ENCODE measurements at regions not wholly inside any gene's neighbourhood (a gene's known extent, or its start where the extent isn't known, plus 50 kb on each side); places are given as distances from the start of the nearest gene placed in this dataset.

DNA sequence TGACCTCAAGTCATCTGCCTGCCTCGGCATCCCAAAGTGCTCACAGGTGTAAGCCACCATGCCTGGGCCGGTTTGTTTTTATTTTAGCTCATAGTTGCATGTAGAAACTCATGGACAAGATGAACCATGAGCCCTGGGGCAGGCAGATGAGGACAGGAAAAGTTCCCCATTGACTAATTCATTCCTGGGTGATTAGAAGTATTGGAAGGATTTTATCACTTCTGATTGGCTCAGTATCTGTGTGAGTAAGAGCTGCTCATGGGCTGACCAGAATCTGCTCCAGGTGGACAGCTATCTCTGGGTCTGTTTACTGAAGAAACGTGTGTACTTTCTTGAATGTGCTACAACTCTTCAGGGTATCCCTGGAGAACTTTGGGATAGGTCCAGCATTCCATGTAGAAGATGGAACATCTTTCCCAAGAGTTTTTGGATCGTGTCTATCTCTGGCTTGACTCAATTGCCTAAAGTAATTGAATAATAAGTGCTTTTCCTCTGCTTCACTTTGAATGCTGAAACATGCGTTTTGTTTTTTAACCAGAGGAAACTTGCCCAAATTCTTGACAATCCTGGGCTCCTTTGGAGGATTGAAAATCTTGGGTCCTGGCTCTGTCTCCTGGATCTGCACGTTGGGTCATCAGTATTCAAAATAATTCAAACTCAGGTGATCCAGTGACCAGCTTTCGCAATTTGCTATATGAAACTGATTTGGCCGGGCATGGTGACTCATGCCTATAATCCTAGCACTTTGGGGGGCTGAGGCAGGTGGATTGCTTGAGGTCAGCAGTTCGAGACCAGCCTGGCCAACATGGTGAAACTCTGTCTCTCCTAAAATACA is 88.6 kb upstream of the DHRSX start:
- Histone ChIP-seq H3K27me3 (no peaks in the 10 kb centered on the region), H3K4me3 (ENCODE audit: low read depth, low read length) (no peak overlapping the region), H3K4me1 (no peaks in the 10 kb centered on the region), H3K9me3 (no peaks in the 10 kb centered on the region), H3K36me3 (no peaks in the 10 kb centered on the region)
- no peak for DNase-seq
- no peak for TF ChIP-seq CTCF (IDR thresholded peaks at IDR 0.05; ENCODE audit: low read depth, low read length)

DNA sequence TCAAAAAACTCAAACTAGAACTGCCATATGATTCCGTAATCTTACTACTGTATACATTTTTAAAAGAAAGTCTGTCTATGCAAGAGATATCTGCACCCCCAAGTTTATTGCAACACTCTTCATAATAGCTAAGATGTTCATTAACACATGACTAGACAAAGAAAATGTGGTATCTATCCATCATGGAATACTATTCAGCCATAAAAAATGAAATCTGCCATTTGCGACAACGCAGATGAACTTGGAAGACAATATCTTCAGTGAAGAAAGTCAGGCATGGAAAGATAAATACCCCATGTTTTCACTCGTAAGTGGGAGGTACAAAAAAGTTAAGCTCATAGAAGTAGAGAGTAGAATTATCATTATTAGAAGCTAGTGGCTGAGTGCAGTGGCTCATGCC is 87.3 kb upstream of the DHRSX start:
- Histone ChIP-seq H3K36me3 (no peaks in the 10 kb centered on the region), H3K4me1 (no peaks in the 10 kb centered on the region), H3K27me3 (no peaks in the 10 kb centered on the region), H3K9me3 (no peaks in the 10 kb centered on the region), H3K4me3 (ENCODE audit: low read depth, low read length) (no peak overlapping the region)
- TF ChIP-seq CTCF (IDR thresholded peaks at IDR 0.05; ENCODE audit: low read depth, low read length), result no peak
- DNase-seq, result no peak

- Histone ChIP-seq H3K9me3 (no peaks in the 10 kb centered on the region), H3K27me3 (no peaks in the 10 kb centered on the region), H3K36me3 (no peaks in the 10 kb centered on the region), H3K4me1 (no peaks in the 10 kb centered on the region), H3K4me3 (ENCODE audit: low read depth, low read length) (no peak overlapping the region)
- TF ChIP-seq CTCF (IDR thresholded peaks at IDR 0.05; ENCODE audit: low read depth, low read length), result no peak
- DNase-seq, result no peak
These were observed 86.4 kb upstream of the DHRSX start for GRCh38 chrX:2587146-2587545.

DNA sequence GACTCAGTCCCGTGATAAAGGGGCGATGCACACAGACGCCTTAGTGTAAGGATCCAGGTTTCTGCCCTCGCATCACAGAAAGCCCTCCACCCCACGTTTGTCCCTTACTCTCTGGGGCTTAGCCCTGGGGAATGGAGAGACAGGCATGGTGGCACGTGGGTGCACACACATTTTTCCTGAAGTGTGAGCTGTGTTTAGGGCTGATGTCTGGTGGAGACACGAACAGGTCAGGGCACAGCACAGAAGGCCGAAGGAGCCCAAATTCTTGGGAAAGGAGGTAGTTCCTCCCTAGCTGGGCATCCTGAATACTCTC is 84.3 kb upstream of the DHRSX start:
- no peaks in the 10 kb centered on the region for H3K9me3 ChIP-seq
- no peak for TF ChIP-seq CTCF (IDR thresholded peaks at IDR 0.05; ENCODE audit: low read depth, low read length)
- no peaks in the 10 kb centered on the region for H3K4me1 ChIP-seq
- no peak for DNase-seq
- H3K36me3 ChIP-seq, result no peaks in the 10 kb centered on the region
- no peaks in the 10 kb centered on the region for H3K27me3 ChIP-seq
- H3K4me3 ChIP-seq (ENCODE audit: low read depth, low read length), result no peak overlapping the region

GRCh38 chrX:2584251-2585157 is 83.7 kb upstream of the DHRSX start:
- TF ChIP-seq CTCF (IDR thresholded peaks at IDR 0.05; ENCODE audit: low read depth, low read length), result no peak

More at GRCh38 chrX:2584251-2585157, 83.7 kb upstream of the DHRSX start:
- no peaks in the 10 kb centered on the region for H3K36me3 ChIP-seq
- H3K4me3 ChIP-seq (ENCODE audit: low read depth, low read length), result no peak overlapping the region
- H3K9me3 ChIP-seq, result no peaks in the 10 kb centered on the region
- H3K27me3 ChIP-seq, result no peaks in the 10 kb centered on the region
- DNase-seq, result no peak
- no peaks in the 10 kb centered on the region for H3K4me1 ChIP-seq

All from BE2C (cell line).